K562 (cell line): ENCODE measurements at regions not wholly inside any gene's neighbourhood (a gene's known extent, or its start where the extent isn't known, plus 50 kb on each side); places are given as distances from the start of the nearest gene placed in this dataset.

ENCODE experiments used
- ATAC-seq: fragments of 200-7000 bp; cut with Tn5 transposase; 3 replicates; pipeline ENCODE4 v1.9.1; 2020; ENCODE audit warnings: moderate library complexity
- BruUV-seq: library from RNA; stranded (reverse); fragments of 400-500 nt; replicated peaks from 2 replicates; lab custom pipeline; 2021; lab: Mats Ljungman, UMichigan
- CTCF ChIA-PET: fragments of 300-600 bp; formaldehyde crosslinking; extraction: SDS; loops from one replicate; lab custom pipeline; 2021; ENCODE audit warnings: low intra/inter-chr PET ratio; lab: Yijun Ruan, JAX
- POLR2A ChIA-PET: fragments of 300-600, 350-650 bp; sonication (Branson Sonifier 250); formaldehyde crosslinking; extraction: SDS; loops from one replicate; lab custom pipeline; 2021; ENCODE audit warnings: antibody characterized with exemption, inconsistent platforms; lab: Yijun Ruan, JAX
- DNase-seq, 4 experiments: peaks; one replicate each; pipeline versions ENCODE4 v3.0.0 to v3.0.0-alpha.2; 2011 to 2018; ENCODE audit warnings: low spot score in 3 of 4, mixed read lengths in 3 of 4; ENCODE audit errors: extremely low read depth in 1 of 4
- FAIRE-seq: peaks from 2 replicates; lab custom pipeline; 2011; peaks lifted over from hg19 to GRCh38; lab: Jason Lieb, UNC
- H2AFZ ChIP-seq: 2 replicates; pipeline ENCODE4 v1.6.0; 2011; ENCODE audit warnings: low read depth, low read length, control low read depth, inconsistent platforms
- H3K27ac ChIP-seq: fragments of 200-600 bp; 3 replicates; pipeline ENCODE4 v1.8.0; 2011; ENCODE audit warnings: low read depth, mild to moderate bottlenecking, control low read depth, inconsistent platforms, low read length, moderate library complexity, mixed read lengths; ENCODE audit errors: extremely low read depth
- H3K27me3 ChIP-seq, 2 experiments: fragments of 300-600 bp in 1 of 2; 2 replicates in 1 of 2; 3 replicates in 1 of 2; pipeline versions ENCODE4 v1.6.0 to v1.8.0; 2011; ENCODE audit warnings: inconsistent platforms in 2 of 2, low read length in 2 of 2, mild to moderate bottlenecking in 1 of 2, mixed read lengths in 1 of 2, moderate library complexity in 1 of 2; ENCODE audit not compliant: control insufficient read depth in 2 of 2, insufficient read depth in 2 of 2
- H3K36me3 ChIP-seq: fragments of 300-600 bp; 3 replicates; pipeline ENCODE4 v1.8.0; 2011; ENCODE audit warnings: mild to moderate bottlenecking, low read length, inconsistent platforms; ENCODE audit not compliant: control insufficient read depth, insufficient read depth
- H3K4me1 ChIP-seq, 2 experiments: fragments of 200-600 bp in 1 of 2; replicated peaks in 1 of 2; 2 replicates in 1 of 2; 3 replicates in 1 of 2; pipeline versions ENCODE4 v1.5.1 to v1.8.0; 2011; ENCODE audit warnings: inconsistent platforms in 2 of 2, low read length in 2 of 2, mild to moderate bottlenecking in 1 of 2, mixed read lengths in 1 of 2, moderate library complexity in 1 of 2; ENCODE audit not compliant: control insufficient read depth in 2 of 2, insufficient read depth in 2 of 2
- H3K4me2 ChIP-seq: 2 replicates; pipeline ENCODE4 v1.6.1; 2011; ENCODE audit warnings: low read length, control low read depth, inconsistent platforms, mixed read lengths; ENCODE audit not compliant: insufficient read depth
- H3K4me3 ChIP-seq: fragments of 200-600 bp; sonication (generic), shearing (Covaris generic); 2 replicates; pipeline ENCODE4 v1.5.1; 2016; ENCODE audit warnings: control low read depth, inconsistent platforms
- H3K79me2 ChIP-seq: fragments of 200-600 bp; 3 replicates; pipeline ENCODE4 v1.8.0; 2011; ENCODE audit warnings: low read length, inconsistent platforms; ENCODE audit not compliant: control insufficient read depth, insufficient read depth
- H3K9ac ChIP-seq, 2 experiments: 2 replicates each; pipeline versions ENCODE4 v1.6.0 to v1.6.1; 2011; ENCODE audit warnings: low read depth in 2 of 2, low read length in 2 of 2, control low read depth in 1 of 2, inconsistent platforms in 1 of 2, mild to moderate bottlenecking in 1 of 2, mixed read lengths in 1 of 2; ENCODE audit not compliant: insufficient read depth in 1 of 2
- H3K9me1 ChIP-seq: one replicate; pipeline ENCODE4 v1.6.0; 2011; ENCODE audit warnings: inconsistent platforms, mild to moderate bottlenecking, low read length, moderate library complexity; ENCODE audit not compliant: control insufficient read depth, insufficient read depth
- H3K9me3 ChIP-seq: replicated peaks from 2 replicates; pipeline ENCODE4 v1.5.1; 2011; ENCODE audit warnings: low read depth, low read length, inconsistent platforms; ENCODE audit not compliant: control insufficient read depth, insufficient read depth
- H4K20me1 ChIP-seq: replicated peaks from 2 replicates; pipeline ENCODE4 v1.6.1; 2011; ENCODE audit warnings: low read length, inconsistent platforms, mixed read lengths; ENCODE audit not compliant: control insufficient read depth, insufficient read depth
- ADNP ChIP-seq: fragments of 200-800 bp; sonication (Bioruptor generic); IDR thresholded peaks from 2 replicates; pipeline ENCODE4 v1.6.1; 2016; ENCODE audit warnings: missing genetic modification characterization, missing compliant biosample characterization
- FUS ChIP-seq: fragments of 200-400 bp; formaldehyde crosslinking; optimal IDR thresholded peaks from 2 replicates; pipeline ENCODE3; 2017; ENCODE audit warnings: low read depth, low read length
- HDAC6 ChIP-seq: IDR thresholded peaks from 2 replicates; pipeline ENCODE4 v1.6.1; 2012; ENCODE audit warnings: low read depth, mild to moderate bottlenecking, control low read depth, inconsistent platforms, low read length, moderate library complexity
- NR4A1 ChIP-seq, 2 experiments: fragments of 250-450 bp in 1 of 2; fragments of 450-650 bp in 1 of 2; sonication (Bioruptor Pico) in 1 of 2; IDR thresholded peaks; 2 replicates each; pipeline versions ENCODE4 v1.4.0 to v1.6.1; 2016 to 2020; ENCODE audit warnings: mild to moderate bottlenecking in 2 of 2, missing compliant biosample characterization in 1 of 2, missing genetic modification characterization in 1 of 2, moderate library complexity in 1 of 2
- ZBTB17 ChIP-seq: fragments of 450-650 bp; formaldehyde crosslinking; IDR thresholded peaks from 2 replicates; pipeline ENCODE4 v1.4.0; 2020; ENCODE audit warnings: mild to moderate bottlenecking
- ZNF12 ChIP-seq: sonication (generic); formaldehyde crosslinking; IDR thresholded peaks from 2 replicates; pipeline ENCODE4 v1.4.0; 2020; ENCODE audit warnings: mild to moderate bottlenecking, missing genetic modification reagents
- ZNF431 ChIP-seq: sonication (generic); formaldehyde crosslinking; IDR thresholded peaks from 2 replicates; pipeline ENCODE4 v1.8.0; 2022; ENCODE audit warnings: mild to moderate bottlenecking, missing genetic modification reagents
- ZNF766 ChIP-seq: fragments of 200-800 bp; sonication (Bioruptor generic); conservative IDR thresholded peaks from 2 replicates; pipeline ENCODE4 v1.6.1; 2016; ENCODE audit warnings: missing genetic modification characterization, missing compliant biosample characterization
- ZSCAN29 ChIP-seq: fragments of 450-650 bp; IDR thresholded peaks from 2 replicates; pipeline ENCODE4 v1.6.1; 2017
- in situ Hi-C: fragments of 300-500 bp; cut with MboI; formaldehyde crosslinking; loops from 4 replicates; pipeline ENCODE4 v1.15.0; 2018; ENCODE audit warnings: inconsistent platforms, mixed read lengths
- intact Hi-C: fragments of 100-400 bp; cut with micrococcal nuclease; formaldehyde crosslinking; loops from 2 replicates; pipeline ENCODE4 v1.14.2; 2022
- TF ChIP-seq, protein P1 (sequence below), 3 experiments: IDR thresholded peaks in 2 of 3; conservative IDR thresholded peaks in 1 of 3; 2 replicates each; pipeline ENCODE4 v1.5.1; 2011 to 2012; ENCODE audit warnings: low read length in 3 of 3, mild to moderate bottlenecking in 3 of 3, control low read depth in 2 of 3, improper control_type of control experiment in 1 of 3, inconsistent platforms in 1 of 3, low read depth in 1 of 3, mixed read lengths in 1 of 3, moderate library complexity in 1 of 3; ENCODE audit not compliant: insufficient read depth in 2 of 3
- TF ChIP-seq, protein P2 (sequence below): fragments of 200-800 bp; sonication (Bioruptor generic); IDR thresholded peaks from 2 replicates; pipeline ENCODE4 v1.6.1; 2017; ENCODE audit warnings: missing genetic modification characterization, missing compliant biosample characterization
- TF ChIP-seq, protein P3 (sequence below): sonication (generic); formaldehyde crosslinking; IDR thresholded peaks from 2 replicates; pipeline ENCODE4 v1.8.1; 2022; ENCODE audit warnings: missing genetic modification reagents
- TF ChIP-seq, protein P4 (sequence below): fragments of 250-450 bp; sonication (Bioruptor Pico); IDR thresholded peaks from 2 replicates; pipeline ENCODE4 v1.5.0; 2021

DNA sequence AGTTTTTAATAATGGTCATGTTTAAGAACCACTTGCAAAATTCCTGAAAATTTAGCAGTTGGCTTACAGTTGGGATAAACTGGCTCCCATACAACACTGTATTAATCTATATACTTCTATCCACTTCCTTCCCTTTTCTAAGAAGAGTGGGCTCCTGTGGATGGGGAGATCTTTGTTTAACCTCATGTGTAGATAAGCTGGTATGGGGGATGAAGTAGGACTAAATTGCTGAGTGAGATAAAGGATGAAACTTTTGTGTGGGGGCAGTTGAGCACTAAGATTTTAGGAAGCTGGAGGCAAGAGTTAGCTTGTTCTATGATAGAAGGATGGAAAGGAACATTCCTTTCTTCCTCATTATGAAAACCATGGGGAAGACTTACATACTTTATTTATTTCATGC, 54.6 kb upstream of the ATP8A1 start:
- H3K9me3 ChIP-seq, result no peaks in the 10 kb centered on the region
- DNase-seq (no peak), ATAC-seq (no peak), FAIRE-seq (no peak)
- H3K9ac ChIP-seq, result no peak overlapping the region
- no TSS peak for BruUV-seq
- in situ Hi-C loops (no loop called here), intact Hi-C loops (no loop called here)
- POLR2A ChIA-PET, result no interaction called here
- H2AFZ ChIP-seq, result no peak overlapping the region
- H4K20me1 ChIP-seq, result no peaks in the 10 kb centered on the region
- CTCF ChIA-PET, result no interaction called here
- H3K27ac ChIP-seq, result no peak overlapping the region
- H3K9me1 ChIP-seq, result no peaks in the 10 kb centered on the region
- H3K36me3 ChIP-seq, result no peaks in the 10 kb centered on the region
- no peaks in the 10 kb centered on the region for H3K4me1 ChIP-seq
- H3K27me3 ChIP-seq, result no peaks in the 10 kb centered on the region
- H3K4me2 ChIP-seq, result no peak overlapping the region
- no peak for TF ChIP-seq ADNP
- TF ChIP-seq, protein P1, sequence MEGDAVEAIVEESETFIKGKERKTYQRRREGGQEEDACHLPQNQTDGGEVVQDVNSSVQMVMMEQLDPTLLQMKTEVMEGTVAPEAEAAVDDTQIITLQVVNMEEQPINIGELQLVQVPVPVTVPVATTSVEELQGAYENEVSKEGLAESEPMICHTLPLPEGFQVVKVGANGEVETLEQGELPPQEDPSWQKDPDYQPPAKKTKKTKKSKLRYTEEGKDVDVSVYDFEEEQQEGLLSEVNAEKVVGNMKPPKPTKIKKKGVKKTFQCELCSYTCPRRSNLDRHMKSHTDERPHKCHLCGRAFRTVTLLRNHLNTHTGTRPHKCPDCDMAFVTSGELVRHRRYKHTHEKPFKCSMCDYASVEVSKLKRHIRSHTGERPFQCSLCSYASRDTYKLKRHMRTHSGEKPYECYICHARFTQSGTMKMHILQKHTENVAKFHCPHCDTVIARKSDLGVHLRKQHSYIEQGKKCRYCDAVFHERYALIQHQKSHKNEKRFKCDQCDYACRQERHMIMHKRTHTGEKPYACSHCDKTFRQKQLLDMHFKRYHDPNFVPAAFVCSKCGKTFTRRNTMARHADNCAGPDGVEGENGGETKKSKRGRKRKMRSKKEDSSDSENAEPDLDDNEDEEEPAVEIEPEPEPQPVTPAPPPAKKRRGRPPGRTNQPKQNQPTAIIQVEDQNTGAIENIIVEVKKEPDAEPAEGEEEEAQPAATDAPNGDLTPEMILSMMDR (IDR thresholded peaks at IDR 0.05 in 2 of 3, conservative IDR thresholded peaks at IDR 0.05 in 1 of 3; ENCODE audit: insufficient read depth in 2 of 3, low read depth in 1 of 3, low read length in 3 of 3), result no peak
- TF ChIP-seq ZNF766 (CRISPR knock-in tag), result no peak
- TF ChIP-seq, protein P2, sequence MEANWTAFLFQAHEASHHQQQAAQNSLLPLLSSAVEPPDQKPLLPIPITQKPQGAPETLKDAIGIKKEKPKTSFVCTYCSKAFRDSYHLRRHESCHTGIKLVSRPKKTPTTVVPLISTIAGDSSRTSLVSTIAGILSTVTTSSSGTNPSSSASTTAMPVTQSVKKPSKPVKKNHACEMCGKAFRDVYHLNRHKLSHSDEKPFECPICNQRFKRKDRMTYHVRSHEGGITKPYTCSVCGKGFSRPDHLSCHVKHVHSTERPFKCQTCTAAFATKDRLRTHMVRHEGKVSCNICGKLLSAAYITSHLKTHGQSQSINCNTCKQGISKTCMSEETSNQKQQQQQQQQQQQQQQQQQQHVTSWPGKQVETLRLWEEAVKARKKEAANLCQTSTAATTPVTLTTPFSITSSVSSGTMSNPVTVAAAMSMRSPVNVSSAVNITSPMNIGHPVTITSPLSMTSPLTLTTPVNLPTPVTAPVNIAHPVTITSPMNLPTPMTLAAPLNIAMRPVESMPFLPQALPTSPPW (CRISPR knock-in tag), result no peak
- TF ChIP-seq ZBTB17, result no peak
- TF ChIP-seq HDAC6, result no peak
- TF ChIP-seq, protein P3, sequence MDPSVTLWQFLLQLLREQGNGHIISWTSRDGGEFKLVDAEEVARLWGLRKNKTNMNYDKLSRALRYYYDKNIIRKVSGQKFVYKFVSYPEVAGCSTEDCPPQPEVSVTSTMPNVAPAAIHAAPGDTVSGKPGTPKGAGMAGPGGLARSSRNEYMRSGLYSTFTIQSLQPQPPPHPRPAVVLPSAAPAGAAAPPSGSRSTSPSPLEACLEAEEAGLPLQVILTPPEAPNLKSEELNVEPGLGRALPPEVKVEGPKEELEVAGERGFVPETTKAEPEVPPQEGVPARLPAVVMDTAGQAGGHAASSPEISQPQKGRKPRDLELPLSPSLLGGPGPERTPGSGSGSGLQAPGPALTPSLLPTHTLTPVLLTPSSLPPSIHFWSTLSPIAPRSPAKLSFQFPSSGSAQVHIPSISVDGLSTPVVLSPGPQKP (CRISPR knock-in tag), result no peak
- TF ChIP-seq ZSCAN29, result no peak
- TF ChIP-seq ZNF12 (CRISPR knock-in tag), result no peak
- no peak for TF ChIP-seq NR4A1 (CRISPR knock-in tag; IDR thresholded peaks at IDR 0.05)
- no peak for TF ChIP-seq NR4A1 (tag; IDR thresholded peaks at IDR 0.05)
- no peak for TF ChIP-seq FUS
- TF ChIP-seq, protein P4, sequence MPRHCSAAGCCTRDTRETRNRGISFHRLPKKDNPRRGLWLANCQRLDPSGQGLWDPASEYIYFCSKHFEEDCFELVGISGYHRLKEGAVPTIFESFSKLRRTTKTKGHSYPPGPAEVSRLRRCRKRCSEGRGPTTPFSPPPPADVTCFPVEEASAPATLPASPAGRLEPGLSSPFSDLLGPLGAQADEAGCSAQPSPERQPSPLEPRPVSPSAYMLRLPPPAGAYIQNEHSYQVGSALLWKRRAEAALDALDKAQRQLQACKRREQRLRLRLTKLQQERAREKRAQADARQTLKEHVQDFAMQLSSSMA (CRISPR knock-in tag), result no peak
- no peak for TF ChIP-seq ZNF431 (CRISPR knock-in tag)
- H3K79me2 ChIP-seq, result no peaks in the 10 kb centered on the region
- H3K4me3 ChIP-seq, result no peak overlapping the region
